ENCODE measurements at regions not wholly inside any gene's neighbourhood (a gene's known extent, or its start where the extent isn't known, plus 50 kb on each side); places are given as distances from the start of the nearest gene placed in this dataset.

GRCh38 chr4:187204389-187204918 is 480.8 kb upstream of the FAT1 start:
- no peak for TF ChIP-seq CTCF (conservative IDR thresholded peaks at IDR 0.05 in 1 of 2, IDR thresholded peaks at IDR 0.05 in 1 of 2; ENCODE audit: extremely low read depth in 1 of 2, insufficient read depth in 1 of 2, low read depth in 1 of 2, low read length in 2 of 2)
- no peak for TF ChIP-seq EZH2 (IDR thresholded peaks at IDR 0.05; ENCODE audit: borderline replicate concordance, low read length)

Measured in mammary epithelial cell (primary cell).